ENCODE measurements at regions not wholly inside any gene's neighbourhood (a gene's known extent, or its start where the extent isn't known, plus 50 kb on each side); places are given as distances from the start of the nearest gene placed in this dataset.

DNA sequence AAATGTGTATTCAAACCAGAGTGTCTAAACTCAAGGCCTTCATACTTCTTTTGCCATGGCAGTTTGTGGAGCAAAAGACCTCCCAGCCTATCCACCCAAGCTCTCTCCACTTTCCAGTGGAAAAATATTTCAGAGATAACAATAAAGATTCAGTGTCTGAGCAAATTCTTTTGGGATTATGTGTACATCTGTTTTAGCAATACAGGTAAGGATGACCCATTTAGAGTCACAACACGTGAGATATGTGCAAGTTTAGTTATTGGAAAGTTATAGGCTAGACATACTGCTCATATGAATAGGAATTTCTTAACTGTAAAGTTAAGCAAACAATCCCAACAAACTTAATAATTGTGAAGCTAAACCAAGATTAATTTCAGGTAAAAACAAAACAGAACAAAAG lies 174.5 kb upstream of the LRIG1 start:
- intact Hi-C loops (cut with micrococcal nuclease; ENCODE audit: unreplicated experiment), result no loop called here
- no TSS peak for BruUV-seq (replicated peaks)
- TF ChIP-seq EZH2phosphoT487 (IDR thresholded peaks at IDR 0.05; ENCODE audit: borderline replicate concordance, low read depth, low read length), result no peak
- TF ChIP-seq, protein P1, sequence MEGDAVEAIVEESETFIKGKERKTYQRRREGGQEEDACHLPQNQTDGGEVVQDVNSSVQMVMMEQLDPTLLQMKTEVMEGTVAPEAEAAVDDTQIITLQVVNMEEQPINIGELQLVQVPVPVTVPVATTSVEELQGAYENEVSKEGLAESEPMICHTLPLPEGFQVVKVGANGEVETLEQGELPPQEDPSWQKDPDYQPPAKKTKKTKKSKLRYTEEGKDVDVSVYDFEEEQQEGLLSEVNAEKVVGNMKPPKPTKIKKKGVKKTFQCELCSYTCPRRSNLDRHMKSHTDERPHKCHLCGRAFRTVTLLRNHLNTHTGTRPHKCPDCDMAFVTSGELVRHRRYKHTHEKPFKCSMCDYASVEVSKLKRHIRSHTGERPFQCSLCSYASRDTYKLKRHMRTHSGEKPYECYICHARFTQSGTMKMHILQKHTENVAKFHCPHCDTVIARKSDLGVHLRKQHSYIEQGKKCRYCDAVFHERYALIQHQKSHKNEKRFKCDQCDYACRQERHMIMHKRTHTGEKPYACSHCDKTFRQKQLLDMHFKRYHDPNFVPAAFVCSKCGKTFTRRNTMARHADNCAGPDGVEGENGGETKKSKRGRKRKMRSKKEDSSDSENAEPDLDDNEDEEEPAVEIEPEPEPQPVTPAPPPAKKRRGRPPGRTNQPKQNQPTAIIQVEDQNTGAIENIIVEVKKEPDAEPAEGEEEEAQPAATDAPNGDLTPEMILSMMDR (conservative IDR thresholded peaks at IDR 0.05; ENCODE audit: low read length), result no peak
- no peak overlapping the region for H3K27ac ChIP-seq (ENCODE audit: low read depth, low read length, poor library complexity, severe bottlenecking)
- CTCF ChIA-PET (ENCODE audit: unreplicated experiment), result no interaction called here
- no peaks in the 10 kb centered on the region for H4K20me1 ChIP-seq (ENCODE audit: insufficient read depth, low read length)
- H3K36me3 ChIP-seq (ENCODE audit: insufficient read depth, low read length), result no peaks in the 10 kb centered on the region
- H3K9me3 ChIP-seq (ENCODE audit: low read length), result no peaks in the 10 kb centered on the region
- POLR2A ChIA-PET, result no interaction called here
- no peak overlapping the region for H3K4me2 ChIP-seq (ENCODE audit: low read length)
- H3K9me2 ChIP-seq (ENCODE audit: insufficient read depth, low read length), result no peaks in the 10 kb centered on the region
- no peaks in the 10 kb centered on the region for H3K79me2 ChIP-seq (ENCODE audit: insufficient read depth, low read depth, low read length)
- no peak overlapping the region for H2AFZ ChIP-seq (ENCODE audit: low read length)
- H3K4me3 ChIP-seq (ENCODE audit: low read depth, low read length, poor library complexity, severe bottlenecking), result no peak overlapping the region
- no peaks in the 10 kb centered on the region for H3K4me1 ChIP-seq (ENCODE audit: insufficient read depth, low read length, poor library complexity, severe bottlenecking)
- no peak for DNase-seq (ENCODE audit: low spot score)

DNA sequence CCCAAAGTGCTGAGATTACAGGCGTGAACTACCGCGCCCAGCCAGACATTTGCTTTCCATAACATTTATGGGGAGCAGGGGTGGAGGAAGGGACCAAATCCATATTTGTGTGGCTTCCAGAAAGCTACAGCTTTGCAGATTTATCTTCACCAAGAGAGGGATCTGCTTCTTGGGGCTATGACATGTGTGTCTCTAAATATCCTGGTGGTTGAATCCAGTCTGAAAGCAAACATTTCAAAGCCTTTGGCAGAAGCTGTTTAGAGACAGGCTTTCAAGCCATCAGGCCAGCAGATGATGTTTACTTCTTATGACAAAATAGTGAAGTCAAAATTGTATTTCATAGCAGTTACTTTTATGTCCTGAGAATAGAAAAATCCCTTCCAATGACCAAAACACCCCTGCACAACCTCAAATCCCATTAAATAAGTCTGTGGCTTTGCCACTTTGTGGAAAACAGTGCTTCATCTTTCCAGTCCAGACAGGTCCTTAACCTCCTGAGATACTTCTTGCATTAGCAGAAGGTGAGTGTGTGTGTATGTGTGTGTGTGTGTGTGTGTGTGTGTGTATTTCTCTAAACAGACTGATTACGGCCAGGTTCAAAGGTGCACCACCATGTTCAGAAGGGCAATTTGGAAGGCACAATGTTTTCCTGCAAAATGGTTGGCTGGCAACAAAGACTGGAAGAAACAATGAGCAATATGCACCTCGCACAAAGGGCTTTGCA lies 191.4 kb upstream of the LRIG1 start:
- POLR2A ChIA-PET, result no interaction called here
- no TSS peak for BruUV-seq (replicated peaks)
- H3K36me3 ChIP-seq (ENCODE audit: insufficient read depth, low read length), result no peaks in the 10 kb centered on the region
- H3K9me3 ChIP-seq (ENCODE audit: low read length), result no peaks in the 10 kb centered on the region
- no peak overlapping the region for H2AFZ ChIP-seq (ENCODE audit: low read length)
- H3K4me2 ChIP-seq (ENCODE audit: low read length), result no peak overlapping the region
- no peak overlapping the region for H3K27ac ChIP-seq (ENCODE audit: low read depth, low read length, poor library complexity, severe bottlenecking)
- TF ChIP-seq EZH2phosphoT487 (IDR thresholded peaks at IDR 0.05; ENCODE audit: borderline replicate concordance, low read depth, low read length), result no peak
- TF ChIP-seq, protein P1 (conservative IDR thresholded peaks at IDR 0.05; ENCODE audit: low read length), result no peak
- H4K20me1 ChIP-seq (ENCODE audit: insufficient read depth, low read length), result no peaks in the 10 kb centered on the region
- intact Hi-C loops (cut with micrococcal nuclease; ENCODE audit: unreplicated experiment), result no loop called here
- no peaks in the 10 kb centered on the region for H3K79me2 ChIP-seq (ENCODE audit: insufficient read depth, low read depth, low read length)
- DNase-seq (ENCODE audit: low spot score), result no peak
- CTCF ChIA-PET (ENCODE audit: unreplicated experiment), result no interaction called here
- no peaks in the 10 kb centered on the region for H3K4me1 ChIP-seq (ENCODE audit: insufficient read depth, low read length, poor library complexity, severe bottlenecking)
- no peak overlapping the region for H3K4me3 ChIP-seq (ENCODE audit: low read depth, low read length, poor library complexity, severe bottlenecking)
- H3K9me2 ChIP-seq (ENCODE audit: insufficient read depth, low read length), result no peaks in the 10 kb centered on the region

- Histone ChIP-seq H3K27ac (ENCODE audit: low read depth, low read length, poor library complexity, severe bottlenecking) (no peak overlapping the region), H3K9me2 (ENCODE audit: insufficient read depth, low read length) (no peaks in the 10 kb centered on the region), H3K4me1 (ENCODE audit: insufficient read depth, low read length, poor library complexity, severe bottlenecking) (no peaks in the 10 kb centered on the region), H3K4me2 (ENCODE audit: low read length) (no peak overlapping the region), H3K79me2 (ENCODE audit: insufficient read depth, low read depth, low read length) (no peaks in the 10 kb centered on the region), H4K20me1 (ENCODE audit: insufficient read depth, low read length) (no peaks in the 10 kb centered on the region), H3K4me3 (ENCODE audit: low read depth, low read length, poor library complexity, severe bottlenecking) (no peak overlapping the region), H2AFZ (ENCODE audit: low read length) (no peak overlapping the region), H3K9me3 (ENCODE audit: low read length) (no peaks in the 10 kb centered on the region), H3K36me3 (ENCODE audit: insufficient read depth, low read length) (no peaks in the 10 kb centered on the region)
- TF ChIP-seq, protein P1 (conservative IDR thresholded peaks at IDR 0.05; ENCODE audit: low read length), result no peak
- no peak for TF ChIP-seq EZH2phosphoT487 (IDR thresholded peaks at IDR 0.05; ENCODE audit: borderline replicate concordance, low read depth, low read length)
- ChIA-PET POLR2A (no interaction called here), CTCF (ENCODE audit: unreplicated experiment) (no interaction called here)
- no peak for DNase-seq (ENCODE audit: low spot score)
- BruUV-seq (replicated peaks), result no TSS peak
- intact Hi-C loops (cut with micrococcal nuclease; ENCODE audit: unreplicated experiment), result no loop called here
These were observed 191.9 kb upstream of the LRIG1 start for GRCh38 chr3:66692766-66693150.
